ENCODE measurements at regions not wholly inside any gene's neighbourhood (a gene's known extent, or its start where the extent isn't known, plus 50 kb on each side); places are given as distances from the start of the nearest gene placed in this dataset.

DNA sequence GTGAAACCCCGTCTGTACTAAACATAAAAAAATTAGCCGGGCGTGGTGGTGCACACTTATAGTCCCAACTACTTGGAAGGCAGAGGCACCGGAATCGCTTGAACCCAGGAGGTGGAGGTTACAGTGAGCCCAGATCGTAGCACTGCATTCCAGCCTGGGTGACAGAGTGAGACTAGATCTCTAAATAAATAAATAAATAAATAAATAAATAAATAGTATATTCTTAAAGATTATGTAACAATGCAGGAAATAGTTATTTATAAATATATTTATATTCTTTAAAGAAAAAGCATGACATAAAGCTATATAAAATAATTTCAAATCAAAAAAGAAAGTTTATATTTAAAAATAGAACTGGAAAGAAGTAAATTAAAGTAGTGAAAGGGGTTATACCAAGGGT, 76.4 kb downstream of the MBL2 start:
- no peaks in the 10 kb centered on the region for H3K36me3 ChIP-seq (ENCODE audit: insufficient read depth, low read length)
- no peak overlapping the region for H3K27ac ChIP-seq (ENCODE audit: low read length)
- no peaks in the 10 kb centered on the region for H4K20me1 ChIP-seq (ENCODE audit: insufficient read depth, low read depth, low read length)
- no peak overlapping the region for H3K4me2 ChIP-seq (ENCODE audit: low read depth, low read length, poor library complexity, severe bottlenecking)
- no peak overlapping the region for H2AFZ ChIP-seq (ENCODE audit: low read length)
- H3K9me3 ChIP-seq (ENCODE audit: low read length) = peaks cover 16% of the 10 kb centered on the region; the same call in 1 of the 2 replicates
- DNase-seq = no peak
- no peaks in the 10 kb centered on the region for H3K79me2 ChIP-seq (ENCODE audit: low read length)
- no peaks in the 10 kb centered on the region for H3K27me3 ChIP-seq (ENCODE audit: low read length)
- H3K4me1 ChIP-seq (ENCODE audit: low read length) = no peaks in the 10 kb centered on the region
- no peak overlapping the region for H3K9ac ChIP-seq (ENCODE audit: low read length)
- no peak overlapping the region for H3K4me3 ChIP-seq (ENCODE audit: low read length)
- H3K9me2 ChIP-seq (replicated peaks; ENCODE audit: insufficient read depth, low read length) = no peaks in the 10 kb centered on the region

GRCh38 chr10:52701647-52702046, 70.9 kb downstream of the MBL2 start:
- H3K9me2 ChIP-seq (replicated peaks; ENCODE audit: insufficient read depth, low read length) = no peaks in the 10 kb centered on the region
- H3K79me2 ChIP-seq (ENCODE audit: low read length) = no peaks in the 10 kb centered on the region
- no peak overlapping the region for H3K4me2 ChIP-seq (ENCODE audit: low read depth, low read length, poor library complexity, severe bottlenecking)
- no peaks in the 10 kb centered on the region for H3K36me3 ChIP-seq (ENCODE audit: insufficient read depth, low read length)
- DNase-seq = no peak
- peaks cover 3% of the 10 kb centered on the region; the same call in 1 of the 2 replicates for H3K9me3 ChIP-seq (ENCODE audit: low read length)
- H3K4me1 ChIP-seq (ENCODE audit: low read length) = no peaks in the 10 kb centered on the region
- no peak overlapping the region for H2AFZ ChIP-seq (ENCODE audit: low read length)
- H3K27ac ChIP-seq (ENCODE audit: low read length) = no peak overlapping the region
- no peaks in the 10 kb centered on the region for H3K27me3 ChIP-seq (ENCODE audit: low read length)
- H4K20me1 ChIP-seq (ENCODE audit: insufficient read depth, low read depth, low read length) = no peaks in the 10 kb centered on the region
- H3K4me3 ChIP-seq (ENCODE audit: low read length) = no peak overlapping the region
- H3K9ac ChIP-seq (ENCODE audit: low read length) = no peak overlapping the region

DNA sequence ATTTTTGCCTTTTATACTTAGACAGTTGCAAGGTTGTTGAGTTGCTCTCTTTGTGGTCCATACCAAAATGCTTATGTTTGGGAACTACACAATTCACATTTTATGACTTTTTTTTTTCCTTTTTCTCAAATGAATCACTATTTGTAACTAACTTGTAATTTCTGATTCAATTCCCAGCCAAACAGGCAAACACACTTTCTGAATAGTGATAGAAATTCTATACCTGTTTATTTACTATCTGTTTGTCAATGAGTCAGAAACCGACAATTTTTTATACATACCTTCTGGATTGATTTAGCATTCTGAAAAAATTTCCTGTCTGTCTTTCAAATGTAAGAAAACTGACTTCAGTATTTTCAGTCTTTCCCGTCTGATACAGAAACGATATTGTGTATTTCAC, 69.1 kb downstream of the MBL2 start:
- no peaks in the 10 kb centered on the region for H3K36me3 ChIP-seq (ENCODE audit: insufficient read depth, low read length)
- H3K9me3 ChIP-seq (ENCODE audit: low read length) = peaks cover 7% of the 10 kb centered on the region; the same call in 1 of the 2 replicates
- no peak overlapping the region for H2AFZ ChIP-seq (ENCODE audit: low read length)
- H3K79me2 ChIP-seq (ENCODE audit: low read length) = no peaks in the 10 kb centered on the region
- DNase-seq = no peak
- H3K9ac ChIP-seq (ENCODE audit: low read length) = no peak overlapping the region
- no peak overlapping the region for H3K4me3 ChIP-seq (ENCODE audit: low read length)
- H3K4me1 ChIP-seq (ENCODE audit: low read length) = no peaks in the 10 kb centered on the region
- H3K9me2 ChIP-seq (replicated peaks; ENCODE audit: insufficient read depth, low read length) = no peaks in the 10 kb centered on the region
- H3K4me2 ChIP-seq (ENCODE audit: low read depth, low read length, poor library complexity, severe bottlenecking) = no peak overlapping the region
- H4K20me1 ChIP-seq (ENCODE audit: insufficient read depth, low read depth, low read length) = no peaks in the 10 kb centered on the region
- H3K27ac ChIP-seq (ENCODE audit: low read length) = no peak overlapping the region
- no peaks in the 10 kb centered on the region for H3K27me3 ChIP-seq (ENCODE audit: low read length)

DNA sequence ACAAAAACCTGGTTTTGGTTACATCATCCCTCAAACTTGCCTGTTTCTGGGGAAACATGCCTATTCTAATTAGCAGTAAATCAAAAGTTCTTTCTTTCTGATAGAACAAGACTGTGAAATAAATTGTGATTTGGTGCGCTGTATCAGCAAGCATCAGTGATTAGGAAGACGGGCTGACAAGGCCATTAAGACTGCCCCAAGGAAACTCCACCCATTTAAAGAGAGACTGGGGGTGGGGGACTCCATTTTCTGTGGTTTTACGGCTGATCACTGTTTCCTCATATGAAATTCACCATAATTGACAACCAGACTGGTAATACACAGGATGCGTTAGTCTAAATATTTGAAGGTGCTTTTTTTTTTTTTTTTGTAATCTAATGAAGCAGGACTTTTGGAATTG, 68.7 kb downstream of the MBL2 start:
- H3K9me3 ChIP-seq (ENCODE audit: low read length) = peaks cover 4% of the 10 kb centered on the region; the same call in 1 of the 2 replicates
- H3K27me3 ChIP-seq (ENCODE audit: low read length) = no peaks in the 10 kb centered on the region
- H3K36me3 ChIP-seq (ENCODE audit: insufficient read depth, low read length) = no peaks in the 10 kb centered on the region
- H3K9me2 ChIP-seq (replicated peaks; ENCODE audit: insufficient read depth, low read length) = no peaks in the 10 kb centered on the region
- H4K20me1 ChIP-seq (ENCODE audit: insufficient read depth, low read depth, low read length) = no peaks in the 10 kb centered on the region
- no peak for DNase-seq
- no peak overlapping the region for H3K4me3 ChIP-seq (ENCODE audit: low read length)
- no peaks in the 10 kb centered on the region for H3K4me1 ChIP-seq (ENCODE audit: low read length)
- H3K9ac ChIP-seq (ENCODE audit: low read length) = no peak overlapping the region
- H2AFZ ChIP-seq (ENCODE audit: low read length) = no peak overlapping the region
- H3K4me2 ChIP-seq (ENCODE audit: low read depth, low read length, poor library complexity, severe bottlenecking) = no peak overlapping the region
- no peak overlapping the region for H3K27ac ChIP-seq (ENCODE audit: low read length)
- H3K79me2 ChIP-seq (ENCODE audit: low read length) = no peaks in the 10 kb centered on the region

- Histone ChIP-seq H3K4me2 (ENCODE audit: low read depth, low read length, poor library complexity, severe bottlenecking) (no peak overlapping the region), H3K9ac (ENCODE audit: low read length) (no peak overlapping the region), H3K4me1 (ENCODE audit: low read length) (no peaks in the 10 kb centered on the region), H3K9me3 (ENCODE audit: low read length) (peaks cover 4% of the 10 kb centered on the region; the same call in 1 of the 2 replicates), H4K20me1 (ENCODE audit: insufficient read depth, low read depth, low read length) (no peaks in the 10 kb centered on the region), H3K36me3 (ENCODE audit: insufficient read depth, low read length) (no peaks in the 10 kb centered on the region), H3K27ac (ENCODE audit: low read length) (no peak overlapping the region), H3K27me3 (ENCODE audit: low read length) (no peaks in the 10 kb centered on the region), H3K4me3 (ENCODE audit: low read length) (no peak overlapping the region), H3K79me2 (ENCODE audit: low read length) (no peaks in the 10 kb centered on the region), H2AFZ (ENCODE audit: low read length) (no peak overlapping the region), H3K9me2 (replicated peaks; ENCODE audit: insufficient read depth, low read length) (no peaks in the 10 kb centered on the region)
- DNase-seq = no peak
Measured at GRCh38 chr10:52706332-52707070, 66.1 kb downstream of the MBL2 start.
